HCT116 (cell line): ENCODE measurements at regions not wholly inside any gene's neighbourhood (a gene's known extent, or its start where the extent isn't known, plus 50 kb on each side); places are given as distances from the start of the nearest gene placed in this dataset.

Source experiments
- ATAC-seq: fragments of 200-7000 bp; cut with Tn5 transposase; 2 replicates; pipeline ENCODE4 v1.9.1; 2020; ENCODE audit warnings: mild to moderate bottlenecking, moderate library complexity
- BruUV-seq: library from RNA; stranded (reverse); fragments of 400-500 nt; replicated peaks from 2 replicates; lab custom pipeline; 2021; lab: Mats Ljungman, UMichigan
- CTCF ChIA-PET: fragments of 300-600 bp; sonication (Branson Sonifier 250); formaldehyde crosslinking; loops from one replicate; lab custom pipeline; 2021; ENCODE audit warnings: antibody characterized with exemption; lab: Charles Lee
- POLR2A ChIA-PET: fragments of 300-600, 350-600 bp; sonication (Branson Sonifier 250); formaldehyde crosslinking; loops from one replicate; lab custom pipeline; 2021; ENCODE audit warnings: antibody characterized with exemption; lab: Charles Lee
- RAD21 ChIA-PET, 2 experiments: fragments of 300-600 bp; sonication (Branson Sonifier 250); formaldehyde crosslinking; loops; one replicate each; lab custom pipeline; 2023; ENCODE audit warnings: low total read pairs in 2 of 2; ENCODE audit not compliant: uncharacterized antibody in 2 of 2, unreplicated experiment in 2 of 2, low non-redundant PET in 1 of 2; lab: Charles Lee
- DNase-seq: peaks from one replicate; pipeline ENCODE4 v3.0.0-alpha.2; 2010; ENCODE audit warnings: low read depth, low spot score
- H2AFZ ChIP-seq: fragments of 200-600 bp; shearing (Covaris generic), sonication (generic); 2 replicates; pipeline ENCODE4 v1.6.1; 2017; ENCODE audit warnings: low read depth, mixed run types, mixed read lengths, antibody characterized with exemption, low read length; ENCODE audit not compliant: poor library complexity, severe bottlenecking
- H3K27ac ChIP-seq: 2 replicates; pipeline ENCODE4 v1.5.1; 2012; ENCODE audit warnings: low read depth, low read length
- H3K27me3 ChIP-seq: fragments of 200-600 bp; sonication (generic); 2 replicates; pipeline ENCODE4 v1.6.1; 2016; ENCODE audit warnings: mixed run types, low read length, mixed read lengths; ENCODE audit not compliant: insufficient read depth
- H3K36me3 ChIP-seq, 2 experiments: fragments of 200-500 bp in 1 of 2; fragments of 200-600 bp in 1 of 2; sonication (Bioruptor generic) in 1 of 2; sonication (generic) in 1 of 2; 2 replicates each; pipeline versions ENCODE4 v1.5.1 to v1.6.1; 2014 to 2016; ENCODE audit warnings: low read length in 2 of 2, inconsistent platforms in 1 of 2, mixed read lengths in 1 of 2, mixed run types in 1 of 2; ENCODE audit not compliant: insufficient read depth in 2 of 2, control insufficient read depth in 1 of 2
- H3K4me1 ChIP-seq, 2 experiments: fragments of 200-600 bp in 1 of 2; sonication (generic) in 1 of 2; 2 replicates each; pipeline versions ENCODE4 v1.5.1 to v1.6.1; 2012 to 2017; ENCODE audit warnings: low read length in 2 of 2, inconsistent platforms in 1 of 2, mild to moderate bottlenecking in 1 of 2, mixed read lengths in 1 of 2, mixed run types in 1 of 2, moderate library complexity in 1 of 2; ENCODE audit not compliant: insufficient read depth in 2 of 2, control insufficient read depth in 1 of 2
- H3K4me2 ChIP-seq: fragments of 200-600 bp; sonication (generic); 2 replicates; pipeline ENCODE4 v1.6.1; 2017; ENCODE audit warnings: mixed run types, low read length, mixed read lengths
- H3K4me3 ChIP-seq, 2 experiments: fragments of 200-600 bp in 1 of 2; sonication (generic) in 1 of 2; replicated peaks in 1 of 2; 2 replicates each; pipeline ENCODE4 v1.5.1; 2011 to 2016; ENCODE audit warnings: low read length in 2 of 2, control low read depth in 1 of 2, low read depth in 1 of 2, mild to moderate bottlenecking in 1 of 2, mixed read lengths in 1 of 2, mixed run types in 1 of 2
- H3K79me2 ChIP-seq: fragments of 200-600 bp; sonication (generic); 2 replicates; pipeline ENCODE4 v1.6.1; 2017; ENCODE audit warnings: mild to moderate bottlenecking, mixed run types, low read length, moderate library complexity, mixed read lengths; ENCODE audit not compliant: insufficient read depth
- H3K9ac ChIP-seq: fragments of 200-600 bp; sonication (generic); 2 replicates; pipeline ENCODE4 v1.6.1; 2016; ENCODE audit warnings: low read length, mixed read lengths
- H3K9me2 ChIP-seq: fragments of 200-600 bp; sonication (generic), shearing (Covaris generic); 2 replicates; pipeline ENCODE4 v1.6.1; 2017; ENCODE audit warnings: mixed run types, mild to moderate bottlenecking, moderate library complexity; ENCODE audit not compliant: insufficient read depth
- H3K9me3 ChIP-seq, 2 experiments: fragments of 200-500 bp in 1 of 2; fragments of 200-600 bp in 1 of 2; sonication (Bioruptor generic) in 1 of 2; sonication (generic) in 1 of 2; 2 replicates each; pipeline ENCODE4 v1.6.1; 2014 to 2017; ENCODE audit warnings: low read length in 2 of 2, mixed read lengths in 2 of 2, inconsistent platforms in 1 of 2, low read depth in 1 of 2, mild to moderate bottlenecking in 1 of 2, mixed run types in 1 of 2, moderate library complexity in 1 of 2; ENCODE audit not compliant: control insufficient read depth in 1 of 2, insufficient read depth in 1 of 2
- H4K20me1 ChIP-seq: fragments of 200-600 bp; sonication (generic), shearing (Covaris generic); 2 replicates; pipeline ENCODE4 v1.6.1; 2017; ENCODE audit warnings: mixed run types, mild to moderate bottlenecking, moderate library complexity; ENCODE audit not compliant: insufficient read depth
- CEBPB ChIP-seq: IDR thresholded peaks from 2 replicates; pipeline ENCODE4 v1.6.1; 2012; ENCODE audit warnings: low read depth
- CTCF ChIP-seq, 3 experiments: fragments of 200-600 bp in 1 of 3; sonication (generic) in 1 of 3; IDR thresholded peaks in 2 of 3; conservative IDR thresholded peaks in 1 of 3; 2 replicates each; pipeline ENCODE4 v1.5.1; 2012 to 2017; ENCODE audit warnings: low read depth in 2 of 3, low read length in 2 of 3, antibody characterized with exemption in 1 of 3, borderline replicate concordance in 1 of 3, control low read depth in 1 of 3, mild to moderate bottlenecking in 1 of 3, mixed read lengths in 1 of 3, mixed run types in 1 of 3, moderate library complexity in 1 of 3; ENCODE audit not compliant: insufficient read depth in 1 of 3
- ELF1 ChIP-seq: IDR thresholded peaks from 2 replicates; pipeline ENCODE4 v1.6.1; 2012; ENCODE audit warnings: low read depth, borderline replicate concordance
- EZH2 ChIP-seq: fragments of 200-600 bp; sonication (generic); IDR thresholded peaks from 2 replicates; pipeline ENCODE4 v1.6.1; 2017; ENCODE audit warnings: antibody characterized with exemption, mixed run types
- EZH2phosphoT487 ChIP-seq: fragments of 200-600 bp; IDR thresholded peaks from 2 replicates; pipeline ENCODE4 v1.6.1; 2018; ENCODE audit warnings: antibody characterized with exemption, borderline replicate concordance
- FOSL1 ChIP-seq: IDR thresholded peaks from 2 replicates; pipeline ENCODE4 v1.6.1; 2012; ENCODE audit warnings: low read depth
- MAX ChIP-seq: IDR thresholded peaks from 2 replicates; pipeline ENCODE4 v1.6.1; 2012
- POLR2A ChIP-seq: IDR thresholded peaks from 2 replicates; pipeline ENCODE4 v1.7.0; 2011; ENCODE audit warnings: borderline replicate concordance; ENCODE audit not compliant: insufficient read depth, insufficient read length; ENCODE audit errors: extremely low read depth
- RAD21 ChIP-seq: IDR thresholded peaks from 2 replicates; pipeline ENCODE4 v1.6.1; 2012; ENCODE audit warnings: low read depth, mild to moderate bottlenecking
- REST ChIP-seq: IDR thresholded peaks from 2 replicates; pipeline ENCODE4 v1.6.1; 2012; ENCODE audit warnings: low read depth
- SIN3A ChIP-seq: IDR thresholded peaks from 2 replicates; pipeline ENCODE4 v1.6.1; 2012; ENCODE audit warnings: low read depth
- SP1 ChIP-seq: IDR thresholded peaks from 2 replicates; pipeline ENCODE4 v1.6.1; 2012; ENCODE audit warnings: low read depth
- SRF ChIP-seq: IDR thresholded peaks from 2 replicates; pipeline ENCODE4 v1.6.1; 2012; ENCODE audit warnings: low read depth
- TCF7L2 ChIP-seq: IDR thresholded peaks from 2 replicates; pipeline ENCODE4 v1.7.0; 2011; ENCODE audit warnings: borderline replicate concordance, inconsistent platforms; ENCODE audit not compliant: insufficient read depth, insufficient read length; ENCODE audit errors: extremely low read depth
- YY1 ChIP-seq: IDR thresholded peaks from 2 replicates; pipeline ENCODE4 v1.6.1; 2011; ENCODE audit warnings: low read length, low read depth, moderate library complexity, mild to moderate bottlenecking; ENCODE audit not compliant: insufficient replicate concordance; ENCODE audit errors: extremely low read depth
- ZBTB33 ChIP-seq: IDR thresholded peaks from 2 replicates; pipeline ENCODE4 v1.6.1; 2011; ENCODE audit warnings: mild to moderate bottlenecking, low read length, moderate library complexity; ENCODE audit not compliant: insufficient replicate concordance; ENCODE audit errors: extremely low read depth
- ZNF274 ChIP-seq: fragments of 200-500 bp; sonication (Bioruptor generic); IDR thresholded peaks from 2 replicates; pipeline ENCODE4 v1.6.1; 2014; ENCODE audit warnings: mild to moderate bottlenecking, low read depth, low read length, inconsistent platforms
- intact Hi-C: fragments of 100-400 bp; cut with micrococcal nuclease; formaldehyde crosslinking; loops from 2 replicates; pipeline ENCODE4 v1.10.0; 2022

- TF ChIP-seq REST (no peak), FOSL1 (no peak), YY1 (no peak), SRF (no peak), CEBPB (no peak), ELF1 (no peak), TCF7L2 (no peak), MAX (no peak), ZNF274 (no peak)
These were observed 258.9 kb downstream of the CYRIA start (continued) for GRCh38 chr2:16406496-16407289.

- H4K20me1 ChIP-seq, result no peaks in the 10 kb centered on the region
- CTCF ChIA-PET, result no interaction called here
- no TSS peak for BruUV-seq
- H3K4me1 ChIP-seq, result no peaks in the 10 kb centered on the region
- H3K79me2 ChIP-seq, result no peaks in the 10 kb centered on the region
- RAD21 ChIA-PET, result no interaction called here
- H3K4me2 ChIP-seq, result no peak overlapping the region
- H3K9me3 ChIP-seq, result no peaks in the 10 kb centered on the region
- DNase-seq, result no peak
- no peak overlapping the region for H3K27ac ChIP-seq
- H3K4me3 ChIP-seq, result no peak overlapping the region
- H3K9ac ChIP-seq, result no peak overlapping the region
- no peak for ATAC-seq
- H2AFZ ChIP-seq, result no peak overlapping the region
- POLR2A ChIA-PET, result no interaction called here
- H3K36me3 ChIP-seq, result no peaks in the 10 kb centered on the region
- H3K9me2 ChIP-seq, result no peaks in the 10 kb centered on the region
- intact Hi-C loops, result no loop called here
- H3K27me3 ChIP-seq, result no peaks in the 10 kb centered on the region
- TF ChIP-seq EZH2phosphoT487, result no peak
- TF ChIP-seq SIN3A, result no peak
- TF ChIP-seq ZBTB33, result no peak
- TF ChIP-seq EZH2, result no peak
- no peak for TF ChIP-seq CTCF (IDR thresholded peaks at IDR 0.05 in 2 of 3, conservative IDR thresholded peaks at IDR 0.05 in 1 of 3; ENCODE audit: borderline replicate concordance in 1 of 3, insufficient read depth in 1 of 3, low read depth in 2 of 3, low read length in 2 of 3)
- TF ChIP-seq ELF1, result no peak
- TF ChIP-seq POLR2A, result no peak
- TF ChIP-seq SP1, result no peak
- no peak for TF ChIP-seq YY1
- TF ChIP-seq RAD21, result no peak
These were observed 260.1 kb downstream of the CYRIA start for GRCh38 chr2:16405551-16405950.
